GM12878 (cell line): ENCODE measurements at regions not wholly inside any gene's neighbourhood (a gene's known extent, or its start where the extent isn't known, plus 50 kb on each side); places are given as distances from the start of the nearest gene placed in this dataset.

Source experiments
- ATAC-seq: fragments of 200-7000 bp; cut with Tn5 transposase; 3 replicates; pipeline ENCODE4 v1.9.1; 2020; ENCODE audit warnings: mild to moderate bottlenecking, moderate library complexity
- BruUV-seq: library from RNA; stranded (reverse); fragments of 400-500 nt; replicated peaks from 2 replicates; lab custom pipeline; 2021; lab: Mats Ljungman, UMichigan
- CTCF ChIA-PET: fragments of 300-600 bp; sonication (Branson Sonifier 250); formaldehyde crosslinking; extraction: SDS; loops from one replicate; lab custom pipeline; 2021; ENCODE audit warnings: inconsistent platforms; lab: Yijun Ruan, JAX
- POLR2A ChIA-PET: fragments of 350-600 bp; formaldehyde crosslinking; extraction: SDS; loops from one replicate; lab custom pipeline; 2021; ENCODE audit warnings: inconsistent platforms; lab: Charles Lee
- RAD21 ChIA-PET: fragments of 300-600 bp; sonication (Branson Sonifier 250); formaldehyde crosslinking; loops from one replicate; lab custom pipeline; 2023; ENCODE audit warnings: antibody characterized with exemption; ENCODE audit not compliant: unreplicated experiment; lab: Charles Lee
- SMC1A ChIA-PET: fragments of 300-600 bp; sonication (Branson Sonifier 250); formaldehyde crosslinking; loops from one replicate; lab custom pipeline; 2023; ENCODE audit not compliant: unreplicated experiment, uncharacterized antibody; lab: Charles Lee
- DNase-seq: peaks from one replicate; pipeline ENCODE4 v3.0.0-alpha.2; 2011; ENCODE audit warnings: low read depth, low spot score
- FAIRE-seq: peaks from 3 replicates; lab custom pipeline; 2011; peaks lifted over from hg19 to GRCh38; lab: Jason Lieb, UNC
- H2AFZ ChIP-seq: 2 replicates; pipeline ENCODE4 v1.6.0; 2011; ENCODE audit warnings: low read depth, low read length, control low read depth; ENCODE audit not compliant: control insufficient read depth
- H3K27ac ChIP-seq: 2 replicates; pipeline ENCODE4 v1.5.1; 2011; ENCODE audit warnings: control low read depth; ENCODE audit not compliant: control insufficient read depth, insufficient read depth
- H3K27me3 ChIP-seq, 2 experiments: replicated peaks in 1 of 2; 2 replicates each; pipeline versions ENCODE4 v1.6.0 to v1.6.1; 2011; ENCODE audit warnings: low read length in 1 of 2; ENCODE audit not compliant: control insufficient read depth in 2 of 2, insufficient read depth in 2 of 2
- H3K36me3 ChIP-seq, 2 experiments: 2 replicates each; pipeline ENCODE4 v1.5.1; 2011; ENCODE audit warnings: low read length in 1 of 2; ENCODE audit not compliant: control insufficient read depth in 2 of 2, insufficient read depth in 2 of 2
- H3K4me1 ChIP-seq: 2 replicates; pipeline ENCODE4 v1.6.1; 2011; ENCODE audit warnings: mild to moderate bottlenecking, low read length, moderate library complexity, mixed read lengths; ENCODE audit not compliant: control insufficient read depth, insufficient read depth
- H3K4me2 ChIP-seq: 2 replicates; pipeline ENCODE4 v1.6.0; 2011; ENCODE audit warnings: control low read depth; ENCODE audit not compliant: control insufficient read depth, insufficient read depth
- H3K4me3 ChIP-seq: fragments of 200-600 bp; sonication (generic); 2 replicates; pipeline ENCODE4 v1.5.1; 2016
- H3K79me2 ChIP-seq: 2 replicates; pipeline ENCODE4 v1.6.0; 2011; ENCODE audit warnings: low read length; ENCODE audit not compliant: control insufficient read depth, insufficient read depth
- H3K9ac ChIP-seq: 2 replicates; pipeline ENCODE4 v1.8.0; 2011; ENCODE audit warnings: low read length, control low read depth, mixed read lengths; ENCODE audit not compliant: control insufficient read depth, insufficient read depth
- H3K9me3 ChIP-seq: replicated peaks from 3 replicates; pipeline ENCODE4 v1.5.1; 2011; ENCODE audit warnings: mild to moderate bottlenecking, low read length; ENCODE audit not compliant: control insufficient read depth, insufficient read depth
- H4K20me1 ChIP-seq: 2 replicates; pipeline ENCODE4 v1.6.0; 2011; ENCODE audit not compliant: control insufficient read depth, insufficient read depth
- CREB1 ChIP-seq: IDR thresholded peaks from 2 replicates; pipeline ENCODE4 v1.6.1; 2012; ENCODE audit warnings: low read depth, mild to moderate bottlenecking, inconsistent platforms
- POLR2A ChIP-seq: IDR thresholded peaks from 2 replicates; pipeline ENCODE4 v1.6.1; 2011; ENCODE audit warnings: low read depth, mild to moderate bottlenecking, low read length
- POLR2AphosphoS2 ChIP-seq: IDR thresholded peaks from 2 replicates; pipeline ENCODE4 v1.6.1; 2011; ENCODE audit warnings: low read depth, mild to moderate bottlenecking, low read length, improper control_type of control experiment, moderate library complexity
- RUNX3 ChIP-seq: IDR thresholded peaks from 2 replicates; pipeline ENCODE4 v1.6.1; 2012; ENCODE audit warnings: low read length, inconsistent platforms
- ZBTB4 ChIP-seq: fragments of 450-650 bp; formaldehyde crosslinking; IDR thresholded peaks from 2 replicates; pipeline ENCODE4 v1.4.0; 2022; ENCODE audit warnings: mild to moderate bottlenecking, moderate library complexity
- WGBS: methylation state at CpG from one replicate; pipeline ENCODE4 v1.1.6; 2016; ENCODE audit warnings: low lambda C conversion rate; ENCODE audit not compliant: insufficient replicate concordance, insufficient coverage; ENCODE audit errors: missing lambda C conversion rate; 5-methylcytosine and 5-hydroxymethylcytosine counted together
- in situ Hi-C: fragments of 300-500 bp; cut with MboI; formaldehyde crosslinking; loops from 9 replicates; pipeline ENCODE4 v1.14.3; 2018; ENCODE audit warnings: mixed read lengths
- intact Hi-C: fragments of 100-400 bp; cut with micrococcal nuclease; formaldehyde crosslinking; loops from one replicate; pipeline ENCODE4 v1.14.2; 2022; ENCODE audit not compliant: unreplicated experiment
- TF ChIP-seq, protein P1 (sequence below): fragments of 450-650 bp; IDR thresholded peaks from 2 replicates; pipeline ENCODE4 v1.6.1; 2017; ENCODE audit warnings: mild to moderate bottlenecking
- TF ChIP-seq, protein P2 (sequence below): IDR thresholded peaks from 2 replicates; pipeline ENCODE4 v1.6.1; 2011; ENCODE audit warnings: borderline replicate concordance, low read depth, mild to moderate bottlenecking, moderate library complexity, mixed read lengths, low read length; ENCODE audit not compliant: insufficient read depth; ENCODE audit errors: extremely low read length
- TF ChIP-seq, protein P3 (sequence below): fragments of 450-650 bp; IDR thresholded peaks from 2 replicates; pipeline ENCODE4 v1.6.1; 2017; ENCODE audit warnings: low read depth, mild to moderate bottlenecking, moderate library complexity
- TF ChIP-seq, protein P4 (sequence below): fragments of 450-650 bp; IDR thresholded peaks from 2 replicates; pipeline ENCODE4 v1.6.1; 2018; ENCODE audit warnings: borderline replicate concordance, mild to moderate bottlenecking; ENCODE audit not compliant: partially characterized antibody

DNA sequence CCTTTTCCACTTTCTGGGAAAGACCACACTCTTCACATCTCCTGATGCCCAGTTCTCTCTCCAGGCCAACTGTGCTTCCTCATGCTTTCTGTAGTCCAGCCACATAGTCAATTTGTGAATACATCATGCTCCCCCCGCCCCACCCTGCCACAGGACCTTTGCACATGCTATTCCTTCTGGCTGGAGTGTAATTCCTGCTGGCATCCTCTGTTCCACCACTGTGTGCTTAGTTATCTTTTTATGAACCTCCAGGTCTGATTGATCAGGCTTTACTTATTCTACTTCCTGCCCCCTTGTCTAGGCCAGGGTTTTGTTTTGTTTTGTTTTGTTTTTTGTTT, 372.6 kb upstream of the RIOK2 start:
- FAIRE-seq (no peak), ATAC-seq (no peak)
- intact Hi-C loops = no loop called here
- TF ChIP-seq CREB1 = no peak
- TF ChIP-seq, protein P1, sequence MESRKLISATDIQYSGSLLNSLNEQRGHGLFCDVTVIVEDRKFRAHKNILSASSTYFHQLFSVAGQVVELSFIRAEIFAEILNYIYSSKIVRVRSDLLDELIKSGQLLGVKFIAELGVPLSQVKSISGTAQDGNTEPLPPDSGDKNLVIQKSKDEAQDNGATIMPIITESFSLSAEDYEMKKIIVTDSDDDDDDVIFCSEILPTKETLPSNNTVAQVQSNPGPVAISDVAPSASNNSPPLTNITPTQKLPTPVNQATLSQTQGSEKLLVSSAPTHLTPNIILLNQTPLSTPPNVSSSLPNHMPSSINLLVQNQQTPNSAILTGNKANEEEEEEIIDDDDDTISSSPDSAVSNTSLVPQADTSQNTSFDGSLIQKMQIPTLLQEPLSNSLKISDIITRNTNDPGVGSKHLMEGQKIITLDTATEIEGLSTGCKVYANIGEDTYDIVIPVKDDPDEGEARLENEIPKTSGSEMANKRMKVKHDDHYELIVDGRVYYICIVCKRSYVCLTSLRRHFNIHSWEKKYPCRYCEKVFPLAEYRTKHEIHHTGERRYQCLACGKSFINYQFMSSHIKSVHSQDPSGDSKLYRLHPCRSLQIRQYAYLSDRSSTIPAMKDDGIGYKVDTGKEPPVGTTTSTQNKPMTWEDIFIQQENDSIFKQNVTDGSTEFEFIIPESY = no peak
- TF ChIP-seq, protein P2, sequence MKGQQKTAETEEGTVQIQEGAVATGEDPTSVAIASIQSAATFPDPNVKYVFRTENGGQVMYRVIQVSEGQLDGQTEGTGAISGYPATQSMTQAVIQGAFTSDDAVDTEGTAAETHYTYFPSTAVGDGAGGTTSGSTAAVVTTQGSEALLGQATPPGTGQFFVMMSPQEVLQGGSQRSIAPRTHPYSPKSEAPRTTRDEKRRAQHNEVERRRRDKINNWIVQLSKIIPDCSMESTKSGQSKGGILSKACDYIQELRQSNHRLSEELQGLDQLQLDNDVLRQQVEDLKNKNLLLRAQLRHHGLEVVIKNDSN = no peak
- TF ChIP-seq RUNX3 = no peak
- TF ChIP-seq, protein P3, sequence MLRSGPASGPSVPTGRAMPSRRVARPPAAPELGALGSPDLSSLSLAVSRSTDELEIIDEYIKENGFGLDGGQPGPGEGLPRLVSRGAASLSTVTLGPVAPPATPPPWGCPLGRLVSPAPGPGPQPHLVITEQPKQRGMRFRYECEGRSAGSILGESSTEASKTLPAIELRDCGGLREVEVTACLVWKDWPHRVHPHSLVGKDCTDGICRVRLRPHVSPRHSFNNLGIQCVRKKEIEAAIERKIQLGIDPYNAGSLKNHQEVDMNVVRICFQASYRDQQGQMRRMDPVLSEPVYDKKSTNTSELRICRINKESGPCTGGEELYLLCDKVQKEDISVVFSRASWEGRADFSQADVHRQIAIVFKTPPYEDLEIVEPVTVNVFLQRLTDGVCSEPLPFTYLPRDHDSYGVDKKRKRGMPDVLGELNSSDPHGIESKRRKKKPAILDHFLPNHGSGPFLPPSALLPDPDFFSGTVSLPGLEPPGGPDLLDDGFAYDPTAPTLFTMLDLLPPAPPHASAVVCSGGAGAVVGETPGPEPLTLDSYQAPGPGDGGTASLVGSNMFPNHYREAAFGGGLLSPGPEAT = no peak
- TF ChIP-seq POLR2AphosphoS2 = no peak
- TF ChIP-seq, protein P4, sequence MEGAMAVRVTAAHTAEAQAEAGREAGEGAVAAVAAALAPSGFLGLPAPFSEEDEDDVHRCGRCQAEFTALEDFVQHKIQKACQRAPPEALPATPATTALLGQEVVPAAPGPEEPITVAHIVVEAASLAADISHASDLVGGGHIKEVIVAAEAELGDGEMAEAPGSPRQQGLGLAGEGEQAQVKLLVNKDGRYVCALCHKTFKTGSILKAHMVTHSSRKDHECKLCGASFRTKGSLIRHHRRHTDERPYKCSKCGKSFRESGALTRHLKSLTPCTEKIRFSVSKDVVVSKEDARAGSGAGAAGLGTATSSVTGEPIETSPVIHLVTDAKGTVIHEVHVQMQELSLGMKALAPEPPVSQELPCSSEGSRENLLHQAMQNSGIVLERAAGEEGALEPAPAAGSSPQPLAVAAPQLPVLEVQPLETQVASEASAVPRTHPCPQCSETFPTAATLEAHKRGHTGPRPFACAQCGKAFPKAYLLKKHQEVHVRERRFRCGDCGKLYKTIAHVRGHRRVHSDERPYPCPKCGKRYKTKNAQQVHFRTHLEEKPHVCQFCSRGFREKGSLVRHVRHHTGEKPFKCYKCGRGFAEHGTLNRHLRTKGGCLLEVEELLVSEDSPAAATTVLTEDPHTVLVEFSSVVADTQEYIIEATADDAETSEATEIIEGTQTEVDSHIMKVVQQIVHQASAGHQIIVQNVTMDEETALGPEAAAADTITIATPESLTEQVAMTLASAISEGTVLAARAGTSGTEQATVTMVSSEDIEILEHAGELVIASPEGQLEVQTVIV = no peak
- TF ChIP-seq ZBTB4 (CRISPR knock-in tag) = no peak
- no peak for TF ChIP-seq POLR2A
- TF ChIP-seq, all 136 proteins: peak for 0
- BruUV-seq = no TSS peak
- in situ Hi-C loops = no loop called here
- H3K9me3 ChIP-seq = no peaks in the 10 kb centered on the region
- no peaks in the 10 kb centered on the region for H3K79me2 ChIP-seq
- no peaks in the 10 kb centered on the region for H3K36me3 ChIP-seq
- no peak overlapping the region for H2AFZ ChIP-seq
- no peak overlapping the region for H3K9ac ChIP-seq
- ChIA-PET RAD21 (no interaction called here), SMC1A (no interaction called here), POLR2A (no interaction called here), CTCF (no interaction called here)
- no peak overlapping the region for H3K27ac ChIP-seq
- H3K4me2 ChIP-seq = no peak overlapping the region
- H3K4me3 ChIP-seq = no peak overlapping the region
- WGBS = 70% methylated on average over 1 of the region's 1 CpG
- DNase-seq = no peak
- H3K27me3 ChIP-seq = no peaks in the 10 kb centered on the region
- no peaks in the 10 kb centered on the region for H3K4me1 ChIP-seq
- no peaks in the 10 kb centered on the region for H4K20me1 ChIP-seq
